CD4-positive, CD25-positive, alpha-beta regulatory T cell (primary cell): ENCODE measurements at regions not wholly inside any gene's neighbourhood (a gene's known extent, or its start where the extent isn't known, plus 50 kb on each side); places are given as distances from the start of the nearest gene placed in this dataset.

Source experiments
- ATAC-seq, 2 donors: fragments of 150-1000 bp; cut with Tn5 transposase; one replicate each; pipeline ENCODE4 v1.10.0; 2021; ENCODE audit warnings: low read depth in 2 of 2, moderate number of reproducible peaks in 2 of 2, moderate library complexity in 1 of 2
- DNase-seq, 3 donors: peaks; one replicate each; pipeline versions ENCODE4 v3.0.0 to v3.0.0-alpha.2; 2012 to 2022; ENCODE audit warnings: mixed read lengths in 1 of 3
- H3K27ac ChIP-seq: one replicate; pipeline ENCODE4 v1.7.0; 2013; ENCODE audit warnings: mild to moderate bottlenecking, low read length; ENCODE audit not compliant: insufficient read depth, poor library complexity, severe bottlenecking
- H3K27me3 ChIP-seq: one replicate; pipeline ENCODE4 v1.7.0; 2013; ENCODE audit warnings: low read length; ENCODE audit not compliant: control insufficient read depth, insufficient read depth
- H3K36me3 ChIP-seq: one replicate; pipeline ENCODE4 v1.7.0; 2013; ENCODE audit warnings: mild to moderate bottlenecking, low read length, moderate library complexity; ENCODE audit not compliant: control insufficient read depth, insufficient read depth
- H3K4me1 ChIP-seq: 2 replicates; pipeline ENCODE4 v1.7.0; 2013; ENCODE audit warnings: mild to moderate bottlenecking, low read length; ENCODE audit not compliant: insufficient read depth, control insufficient read depth, poor library complexity, severe bottlenecking
- H3K4me3 ChIP-seq: one replicate; pipeline ENCODE4 v1.7.0; 2013; ENCODE audit warnings: low read depth, mild to moderate bottlenecking, low read length, moderate library complexity
- H3K9me3 ChIP-seq, 2 experiments: 1 replicate in 1 of 2; 2 replicates in 1 of 2; pipeline ENCODE4 v1.7.0; 2013; ENCODE audit warnings: low read length in 2 of 2, mild to moderate bottlenecking in 1 of 2, moderate library complexity in 1 of 2; ENCODE audit not compliant: control insufficient read depth in 2 of 2
- H3K27ac Mint-ChIP-seq, 3 donors: one replicate each; pipeline ENCODE4 v1.8.0; 2020 to 2022; ENCODE audit warnings: mild to moderate bottlenecking in 3 of 3, mixed read lengths in 3 of 3, moderate library complexity in 2 of 3
- H3K27me3 Mint-ChIP-seq: one replicate; pipeline ENCODE4 v1.8.0; 2022; ENCODE audit warnings: mild to moderate bottlenecking, mixed read lengths
- H3K36me3 Mint-ChIP-seq: one replicate; pipeline ENCODE4 v1.8.0; 2020; ENCODE audit warnings: mixed read lengths
- H3K4me1 Mint-ChIP-seq, 4 donors: one replicate each; pipeline ENCODE4 v1.8.0; 2020 to 2022; ENCODE audit warnings: mixed read lengths in 4 of 4, mild to moderate bottlenecking in 1 of 4
- H3K4me3 Mint-ChIP-seq, 4 donors: one replicate each; pipeline ENCODE4 v1.8.0; 2020 to 2022; ENCODE audit warnings: mild to moderate bottlenecking in 4 of 4, mixed read lengths in 4 of 4, moderate library complexity in 3 of 4
- H3K9me3 Mint-ChIP-seq, 7 donors: one replicate each; pipeline ENCODE4 v1.8.0; 2020 to 2022; ENCODE audit warnings: mixed read lengths in 7 of 7, mild to moderate bottlenecking in 3 of 7, moderate library complexity in 2 of 7

- no peaks in the 10 kb centered on the region for H3K4me1 Mint-ChIP-seq
- DNase-seq (no peak), ATAC-seq (no peak)
- H3K27ac Mint-ChIP-seq, result no peak overlapping the region
- H3K27ac ChIP-seq, result no peak overlapping the region
- no peaks in the 10 kb centered on the region for H3K36me3 ChIP-seq
- no peaks in the 10 kb centered on the region for H3K36me3 Mint-ChIP-seq
- H3K4me3 ChIP-seq, result no peak overlapping the region
- H3K9me3 ChIP-seq, result no peaks in the 10 kb centered on the region
- H3K27me3 ChIP-seq, result no peaks in the 10 kb centered on the region
- H3K27me3 Mint-ChIP-seq, result no peaks in the 10 kb centered on the region
- no peaks in the 10 kb centered on the region for H3K4me1 ChIP-seq
- peaks cover 0 to 2% (median 0%) of the 10 kb centered on the region in 7 donors for H3K9me3 Mint-ChIP-seq
- H3K4me3 Mint-ChIP-seq, result no peak overlapping the region
Observed at GRCh38 chr2:208584378-208584985, 177.9 kb downstream of the PTH2R start.

- DNase-seq, result no peak
- Histone ChIP-seq H3K4me1 (no peaks in the 10 kb centered on the region), H3K4me3 (no peak overlapping the region), H3K9me3 (no peaks in the 10 kb centered on the region), H3K27ac (no peak overlapping the region), H3K36me3 (no peaks in the 10 kb centered on the region), H3K27me3 (no peaks in the 10 kb centered on the region)
- H3K27ac Mint-ChIP-seq, result no peak overlapping the region
- H3K36me3 Mint-ChIP-seq, result no peaks in the 10 kb centered on the region
- no peak overlapping the region for H3K4me3 Mint-ChIP-seq
- ATAC-seq, result no peak
- no peaks in the 10 kb centered on the region for H3K4me1 Mint-ChIP-seq
- H3K9me3 Mint-ChIP-seq, result peaks cover 0 to 2% (median 0%) of the 10 kb centered on the region in 7 donors
- H3K27me3 Mint-ChIP-seq, result no peaks in the 10 kb centered on the region
Observed at GRCh38 chr2:208586516-208586915, 179.9 kb downstream of the PTH2R start.

- no peaks in the 10 kb centered on the region for H3K9me3 ChIP-seq
- Mint-ChIP-seq H3K4me1 (no peaks in the 10 kb centered on the region), H3K4me3 (no peak overlapping the region), H3K27ac (no peak overlapping the region), H3K27me3 (no peaks in the 10 kb centered on the region), H3K9me3 (peaks cover 0 to 9% (median 3%) of the 10 kb centered on the region in 7 donors), H3K36me3 (no peaks in the 10 kb centered on the region)
- no peak for ATAC-seq
- DNase-seq, result no peak
- H3K4me3 ChIP-seq, result no peak overlapping the region
- no peaks in the 10 kb centered on the region for H3K27me3 ChIP-seq
- H3K4me1 ChIP-seq, result no peaks in the 10 kb centered on the region
- H3K36me3 ChIP-seq, result no peaks in the 10 kb centered on the region
- no peak overlapping the region for H3K27ac ChIP-seq
Observed at GRCh38 chr2:208594642-208595385, 188.2 kb downstream of the PTH2R start.

- no peaks in the 10 kb centered on the region for H3K4me1 ChIP-seq
- H3K9me3 ChIP-seq, result no peaks in the 10 kb centered on the region
- no peaks in the 10 kb centered on the region for H3K27me3 ChIP-seq
- H3K36me3 ChIP-seq, result no peaks in the 10 kb centered on the region
- no peak overlapping the region for H3K27ac ChIP-seq
- H3K4me3 ChIP-seq, result no peak overlapping the region
- Mint-ChIP-seq H3K27me3 (no peaks in the 10 kb centered on the region), H3K4me1 (no peaks in the 10 kb centered on the region), H3K27ac (no peak overlapping the region), H3K4me3 (no peak overlapping the region), H3K36me3 (no peaks in the 10 kb centered on the region), H3K9me3 (peaks cover 0 to 9% (median 3%) of the 10 kb centered on the region in 7 donors)
- ATAC-seq (no peak), DNase-seq (no peak)
Observed at GRCh38 chr2:208595386-208596275, 189.0 kb downstream of the PTH2R start.

GRCh38 chr2:208607694-208608093, 201.1 kb downstream of the PTH2R start:
- no peaks in the 10 kb centered on the region for H3K9me3 ChIP-seq
- ATAC-seq, result no peak
- no peaks in the 10 kb centered on the region for H3K4me1 ChIP-seq
- no peak overlapping the region for H3K4me3 Mint-ChIP-seq
- DNase-seq, result no peak
- no peaks in the 10 kb centered on the region for H3K4me1 Mint-ChIP-seq
- H3K27ac ChIP-seq, result no peak overlapping the region
- H3K4me3 ChIP-seq, result no peak overlapping the region
- no peak overlapping the region for H3K27ac Mint-ChIP-seq
- H3K9me3 Mint-ChIP-seq, result peaks cover 0 to 7% (median 1%) of the 10 kb centered on the region in 7 donors
- no peaks in the 10 kb centered on the region for H3K27me3 Mint-ChIP-seq
- no peaks in the 10 kb centered on the region for H3K36me3 Mint-ChIP-seq
- H3K27me3 ChIP-seq, result no peaks in the 10 kb centered on the region
- no peaks in the 10 kb centered on the region for H3K36me3 ChIP-seq

- Histone ChIP-seq H3K27me3 (no peaks in the 10 kb centered on the region), H3K4me3 (no peak overlapping the region), H3K27ac (no peak overlapping the region), H3K4me1 (no peaks in the 10 kb centered on the region), H3K9me3 (no peaks in the 10 kb centered on the region), H3K36me3 (no peaks in the 10 kb centered on the region)
- Mint-ChIP-seq H3K4me3 (no peak overlapping the region), H3K36me3 (no peaks in the 10 kb centered on the region), H3K27ac (no peak overlapping the region), H3K27me3 (no peaks in the 10 kb centered on the region), H3K4me1 (no peaks in the 10 kb centered on the region), H3K9me3 (peaks cover 0 to 8% (median 1%) of the 10 kb centered on the region in 7 donors)
- ATAC-seq (no peak), DNase-seq (no peak)
Observed at GRCh38 chr2:208608122-208608835, 201.7 kb downstream of the PTH2R start.

- no peaks in the 10 kb centered on the region for H3K4me1 ChIP-seq
- Mint-ChIP-seq H3K4me3 (no peak overlapping the region), H3K36me3 (no peaks in the 10 kb centered on the region), H3K9me3 (peaks cover 0 to 16% (median 4%) of the 10 kb centered on the region in 7 donors), H3K27ac (no peak overlapping the region), H3K27me3 (no peaks in the 10 kb centered on the region), H3K4me1 (no peaks in the 10 kb centered on the region)
- H3K9me3 ChIP-seq, result no peaks in the 10 kb centered on the region
- H3K4me3 ChIP-seq, result no peak overlapping the region
- H3K36me3 ChIP-seq, result no peaks in the 10 kb centered on the region
- no peak for DNase-seq
- H3K27ac ChIP-seq, result no peak overlapping the region
- no peaks in the 10 kb centered on the region for H3K27me3 ChIP-seq
- ATAC-seq, result no peak
Observed at GRCh38 chr2:208609166-208609804, 202.7 kb downstream of the PTH2R start.
